ENCODE measurements at regions not wholly inside any gene's neighbourhood (a gene's known extent, or its start where the extent isn't known, plus 50 kb on each side); places are given as distances from the start of the nearest gene placed in this dataset.
A peak's percentile ranks its signal among the peaks of the same experiment; 100 is the strongest.

DNA sequence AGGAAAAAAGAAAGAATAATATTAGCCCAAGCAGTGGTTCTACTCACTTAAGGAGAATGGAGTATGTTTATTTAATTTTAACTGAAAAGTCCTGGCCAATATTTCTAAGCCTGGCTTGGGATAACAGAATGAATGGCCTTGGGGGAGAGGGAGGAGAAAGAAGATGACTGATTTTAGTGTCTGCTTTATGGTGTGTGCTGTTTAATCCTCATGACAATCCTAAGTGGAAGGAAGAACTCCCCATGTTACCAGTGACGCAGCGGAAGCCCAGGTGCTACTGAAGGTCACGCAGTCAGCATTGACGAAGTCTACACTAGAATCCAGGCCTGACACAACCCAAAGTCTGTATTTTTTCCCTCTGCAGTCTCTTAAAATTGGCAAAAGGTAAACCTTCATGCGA lies 50.5 kb downstream of the PALM2AKAP2 start:
- no peak for DNase-seq

DNA sequence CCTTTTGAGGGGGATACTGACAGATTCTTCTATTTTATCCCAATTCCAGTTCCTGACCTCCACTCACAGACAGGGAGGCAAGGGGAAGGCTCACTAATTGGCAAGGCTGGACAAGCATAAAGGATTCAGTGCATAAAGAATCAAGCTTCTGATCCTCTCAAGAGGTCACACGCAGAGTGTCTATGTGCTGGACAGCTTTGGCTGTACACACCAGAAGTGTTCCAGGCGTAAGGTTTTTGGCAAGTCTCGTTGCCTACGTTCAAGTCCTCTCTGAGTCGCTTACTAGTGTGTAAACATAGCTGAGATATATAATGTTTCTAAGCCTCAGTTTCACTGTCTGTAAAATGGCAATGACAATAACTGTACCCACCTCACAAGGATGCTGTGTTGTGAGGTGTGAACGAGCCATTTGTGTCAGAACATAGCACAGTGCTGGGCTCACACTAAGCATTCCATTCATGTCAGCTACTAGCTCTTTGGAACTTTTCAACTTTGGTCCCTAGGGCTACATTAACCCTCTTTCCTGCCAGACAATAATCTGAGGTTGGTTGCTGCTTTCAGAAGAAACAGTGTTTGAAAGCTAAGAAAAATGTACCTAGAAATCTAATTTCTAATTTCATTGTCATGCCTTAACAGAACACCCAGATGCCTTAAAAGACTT lies 52.1 kb downstream of the PALM2AKAP2 start:
- no peak for DNase-seq

DNA sequence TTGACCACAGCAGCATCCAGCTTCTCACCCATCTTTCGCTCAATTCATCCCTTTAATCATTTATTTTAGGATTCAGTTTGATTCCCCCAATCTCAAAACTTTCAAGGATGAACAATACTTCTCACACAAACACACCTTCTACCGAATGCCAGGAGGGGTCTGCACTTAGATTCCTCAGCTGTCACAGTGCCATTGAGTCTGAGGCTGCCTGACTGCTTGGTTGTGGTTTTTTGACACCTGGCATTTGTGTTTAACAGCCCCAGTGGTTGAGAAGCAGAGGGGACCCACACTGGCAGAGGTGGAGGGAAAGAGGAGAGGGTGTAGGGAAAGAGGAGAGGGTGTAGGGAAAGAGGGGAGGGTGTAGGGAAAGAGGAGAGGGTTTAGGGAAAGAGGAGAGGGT lies 54.9 kb downstream of the PALM2AKAP2 start:
- no peak for DNase-seq

DNA sequence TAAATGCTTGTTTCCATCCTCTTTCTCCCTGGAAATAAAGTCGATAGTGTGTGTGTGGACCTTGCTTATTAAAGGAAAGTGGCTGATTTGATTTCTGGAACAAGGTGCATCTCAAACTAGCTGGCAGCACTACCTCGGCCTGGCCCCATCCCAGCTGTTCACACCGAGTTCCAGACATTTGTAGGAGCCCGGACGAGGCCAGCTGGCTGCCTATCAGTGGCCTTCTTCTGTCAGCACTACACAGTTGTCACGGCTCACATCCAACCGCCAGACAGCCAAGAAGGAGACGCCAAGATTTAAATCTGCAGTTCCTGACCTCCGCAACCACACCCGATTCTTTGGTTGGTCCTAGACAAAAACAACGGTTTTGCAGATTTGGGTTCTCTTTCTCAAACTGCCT lies 63.6 kb downstream of the PALM2AKAP2 start:
- DNase-seq, result peak; percentile 44

DNA sequence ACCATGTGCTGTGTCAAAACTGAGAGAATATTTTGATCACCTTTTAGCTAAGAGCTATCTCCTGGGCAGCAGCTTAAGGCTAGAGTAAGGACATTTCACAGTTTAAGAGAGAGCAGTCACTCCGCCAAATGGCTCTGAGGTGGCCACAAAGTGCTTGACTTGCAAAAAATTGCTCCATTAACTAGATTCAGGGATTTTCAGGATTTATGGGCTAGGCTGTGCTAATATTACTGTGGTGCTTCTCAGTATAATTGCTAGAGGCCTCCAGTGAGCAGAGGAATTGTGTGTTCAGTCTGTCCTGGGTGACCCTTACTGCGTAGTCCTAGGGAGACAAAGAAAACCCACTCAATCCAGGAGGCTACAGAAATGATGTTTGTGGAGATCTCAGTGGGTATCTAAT lies 65.2 kb downstream of the PALM2AKAP2 start:
- no peak for DNase-seq

DNA sequence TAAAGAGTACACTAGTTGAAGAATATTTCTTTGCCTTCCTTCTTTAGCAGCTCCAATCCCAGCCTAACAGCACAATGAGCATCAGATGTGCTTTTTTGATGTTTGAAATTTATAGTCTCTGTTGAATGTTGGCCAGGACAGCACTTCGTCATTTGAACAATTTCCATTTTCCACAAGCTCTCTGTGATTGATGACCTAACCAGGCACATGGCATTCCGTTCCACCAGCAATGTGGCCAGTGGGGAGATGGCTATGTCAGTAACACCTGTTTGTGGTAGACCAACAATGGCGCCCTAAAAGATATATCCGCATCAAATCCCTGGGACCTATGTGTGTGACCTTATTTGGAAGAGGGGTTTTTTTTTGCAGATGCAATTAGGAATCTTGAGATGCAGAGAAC lies 66.8 kb downstream of the PALM2AKAP2 start:
- no peak for DNase-seq

DNA sequence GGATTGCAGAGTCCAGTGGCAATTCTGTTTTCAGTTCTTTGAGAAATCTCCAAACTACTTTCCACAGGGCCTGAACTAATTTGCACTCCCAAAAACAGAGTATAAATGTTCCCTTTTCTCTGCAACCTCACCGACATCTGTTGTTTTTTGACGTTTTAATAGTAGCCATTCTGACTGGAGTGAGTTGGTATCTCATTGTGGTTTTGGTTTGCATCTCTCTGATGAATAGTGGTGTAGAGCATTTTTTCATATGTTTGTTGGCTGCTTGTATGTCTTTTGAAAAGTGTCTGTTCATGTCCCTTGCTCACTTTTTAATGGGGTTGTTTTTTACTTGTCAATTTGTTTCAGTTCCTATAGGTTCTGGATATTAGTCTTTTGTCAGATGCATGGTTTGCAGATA lies 72.6 kb downstream of the PALM2AKAP2 start:
- DNase-seq, result no peak

DNA sequence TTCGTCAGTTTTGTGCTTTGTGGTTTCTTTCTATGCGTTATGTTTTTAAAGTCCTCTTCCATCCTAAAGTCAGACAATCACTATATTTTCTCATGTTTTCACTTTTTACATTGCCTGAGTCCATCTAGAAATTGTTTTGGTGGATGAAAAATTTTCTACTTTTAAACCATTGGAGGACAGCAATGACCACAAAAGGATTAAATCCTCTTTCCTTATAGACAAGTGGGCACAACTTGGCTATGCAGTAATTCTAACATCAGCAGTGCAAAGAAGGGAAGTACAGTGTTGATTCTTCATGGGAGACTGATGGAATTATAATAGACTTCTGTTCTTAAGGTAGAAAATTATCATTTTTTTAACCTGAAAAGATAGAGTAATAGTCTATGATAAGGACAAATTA lies 75.5 kb downstream of the PALM2AKAP2 start:
- DNase-seq, result no peak

DNA sequence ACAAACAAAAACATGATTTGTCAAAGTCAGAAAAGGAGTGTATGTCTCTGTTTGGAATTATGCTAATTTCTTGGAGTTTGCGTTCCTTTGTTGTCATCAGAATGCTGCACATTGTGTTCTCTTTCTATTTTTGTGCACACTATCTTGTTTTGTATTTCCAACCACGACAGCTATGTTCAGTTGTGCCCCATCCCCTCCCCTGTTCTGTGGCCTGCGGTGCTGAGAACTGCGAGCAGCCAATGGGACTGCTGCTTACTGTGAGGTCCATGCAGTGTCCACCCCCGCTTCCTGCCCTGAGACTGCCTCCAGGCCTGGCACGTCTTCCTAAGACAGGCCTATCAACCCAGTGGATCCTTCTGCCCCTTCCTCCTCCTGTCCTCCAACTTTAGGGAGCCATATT lies 76.8 kb downstream of the PALM2AKAP2 start:
- DNase-seq, result no peak

DNA sequence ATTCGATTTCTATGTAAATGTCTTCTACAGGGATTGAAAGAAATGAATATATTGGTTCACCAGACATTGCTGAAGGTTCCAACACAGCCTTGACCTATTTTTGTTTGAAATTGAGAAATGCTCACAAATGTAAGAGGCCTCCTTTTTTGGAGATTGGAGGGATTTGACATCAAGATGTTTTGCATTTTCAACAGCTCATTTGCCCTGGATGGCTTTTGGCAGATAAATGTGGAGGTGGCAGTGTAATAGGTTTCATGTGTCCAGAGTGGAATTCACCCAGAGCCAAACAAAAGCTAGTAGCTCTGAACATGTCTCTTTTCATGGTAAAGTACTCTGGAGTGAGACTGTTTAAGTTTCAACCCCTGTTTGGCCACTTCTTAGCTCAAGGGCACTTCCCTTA lies 77.3 kb downstream of the PALM2AKAP2 start:
- no peak for DNase-seq

DNA sequence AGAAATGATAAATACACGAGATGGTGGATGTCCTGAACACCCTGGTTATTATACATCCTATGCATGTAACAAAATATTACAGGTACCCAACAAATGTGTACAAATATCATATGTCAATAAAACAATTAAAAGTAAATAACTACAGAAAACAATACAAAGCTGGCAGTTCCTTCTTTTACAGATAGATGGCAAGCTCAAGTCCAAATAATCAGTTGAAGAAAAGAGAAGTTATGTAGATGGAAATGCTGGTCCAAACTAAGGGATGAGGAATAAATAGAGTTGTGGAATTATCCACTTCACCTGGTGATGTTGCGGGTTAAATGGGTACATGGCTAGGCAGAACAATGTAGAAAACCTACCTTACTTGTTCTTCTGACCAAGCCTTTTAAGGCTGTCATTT lies 79.4 kb downstream of the PALM2AKAP2 start:
- no peak for DNase-seq

DNA sequence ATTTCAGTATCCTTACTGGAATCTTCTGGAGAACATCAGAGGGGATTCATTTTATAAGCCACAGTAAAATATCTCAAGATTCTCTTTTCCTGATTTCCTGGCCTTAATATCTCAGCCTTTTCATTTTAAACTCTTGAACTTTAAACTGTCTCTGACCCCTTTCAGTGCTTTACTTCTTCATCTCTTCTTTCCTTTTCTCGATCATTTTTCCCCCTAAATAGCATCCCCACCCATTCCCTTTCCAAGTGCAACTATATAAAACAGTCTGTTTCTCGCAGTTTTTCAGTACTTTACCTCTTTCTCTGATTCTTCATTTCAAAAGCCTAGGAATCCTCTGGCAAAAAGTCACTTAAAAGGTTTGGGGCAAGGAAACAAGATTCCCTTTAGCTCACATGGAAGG lies 80.5 kb downstream of the PALM2AKAP2 start:
- no peak for DNase-seq

DNA sequence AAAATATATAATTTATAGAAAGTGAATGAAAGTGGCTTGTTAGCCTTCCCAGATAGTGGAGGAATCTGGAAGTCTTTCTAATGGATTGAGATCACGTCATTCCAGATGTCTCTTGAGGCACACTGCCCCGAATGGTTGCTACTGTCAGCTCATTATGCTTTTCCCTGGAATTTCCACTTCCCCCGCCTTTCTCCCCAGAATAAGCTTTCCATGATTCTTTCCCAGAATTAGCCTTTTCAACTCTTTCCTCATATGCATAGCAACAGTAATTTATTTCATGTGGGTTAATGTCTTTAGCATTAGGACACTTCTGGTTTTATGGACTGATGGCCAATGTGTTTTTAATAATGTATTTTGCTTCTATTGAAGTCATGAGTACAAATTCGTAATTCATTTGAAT lies 81.5 kb downstream of the PALM2AKAP2 start:
- DNase-seq, result no peak

DNA sequence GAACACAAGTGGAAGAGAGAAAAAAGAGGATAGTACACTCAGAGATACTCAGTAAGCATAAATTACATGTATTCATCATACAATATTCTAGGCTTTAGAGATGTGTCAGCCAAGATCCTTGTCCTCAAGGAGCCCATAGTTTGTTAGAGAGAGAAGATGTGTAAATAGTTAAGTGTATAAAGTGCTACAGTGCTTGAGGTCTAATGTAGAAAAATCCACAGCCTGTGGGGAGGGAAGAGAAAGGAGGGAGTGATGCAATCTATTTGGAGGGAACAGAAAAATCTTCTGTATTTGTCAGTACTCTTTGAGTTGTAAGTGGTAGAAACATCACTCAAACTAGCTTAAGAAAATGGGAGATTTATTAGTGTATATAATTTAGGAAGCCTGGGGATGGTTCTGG lies 81.9 kb downstream of the PALM2AKAP2 start:
- DNase-seq, result no peak

DNA sequence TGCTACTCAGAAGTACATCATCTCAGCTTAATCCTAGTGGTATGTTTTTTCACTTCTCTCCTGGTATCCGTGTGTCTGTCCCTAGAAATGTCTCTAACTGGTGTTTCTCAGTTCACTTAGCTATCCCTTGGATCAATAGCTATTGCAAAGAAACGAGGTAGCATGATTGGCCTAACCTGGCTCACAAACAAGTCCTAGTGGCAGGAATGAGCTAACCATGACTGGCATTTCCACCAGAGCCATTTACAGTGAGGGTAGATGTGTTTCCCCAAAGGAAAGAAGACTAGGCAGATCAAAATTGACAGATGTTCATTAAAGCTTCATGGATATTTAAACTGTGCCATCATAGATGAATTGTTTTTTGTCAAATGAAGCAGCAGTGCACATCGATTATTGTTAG lies 82.5 kb downstream of the PALM2AKAP2 start:
- no peak for DNase-seq

DNA sequence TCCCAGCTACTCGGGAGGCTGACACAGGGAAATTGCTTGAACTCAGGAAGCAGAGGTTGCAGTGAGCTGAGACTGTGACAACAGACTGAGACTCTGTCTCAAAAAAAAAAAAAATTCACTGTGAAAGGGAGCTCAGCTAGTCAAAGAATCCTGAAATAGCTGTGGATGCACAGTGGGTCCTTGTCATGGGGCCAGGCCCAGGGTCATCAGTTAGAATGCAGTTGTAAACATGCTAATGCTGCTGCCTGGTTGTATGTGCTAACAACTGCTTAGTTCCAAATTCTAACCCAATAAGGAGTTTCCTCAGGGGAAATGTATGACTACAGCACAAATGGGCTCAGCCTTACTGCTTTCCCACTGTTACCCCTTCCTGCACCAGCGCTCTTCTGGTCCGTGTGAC lies 84.0 kb downstream of the PALM2AKAP2 start:
- no peak for DNase-seq

DNA sequence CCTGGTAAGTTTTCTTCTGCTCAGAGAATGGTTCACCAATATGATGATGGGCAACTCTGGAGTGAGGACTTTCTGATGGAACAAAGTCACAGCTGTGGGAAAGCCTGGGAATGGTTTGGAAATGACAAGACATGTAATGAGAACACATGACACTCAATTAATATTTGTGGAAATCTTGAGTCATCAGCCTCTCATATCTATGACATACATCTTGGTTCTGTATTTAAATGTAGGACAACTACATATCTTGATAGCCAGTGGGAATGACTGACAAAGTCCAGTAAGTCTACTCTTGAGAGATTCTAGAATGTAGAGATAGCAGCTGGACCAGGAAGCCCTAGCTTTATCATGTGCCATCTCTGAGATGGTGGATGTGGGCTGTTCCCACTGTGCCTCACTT lies 85.5 kb downstream of the PALM2AKAP2 start:
- DNase-seq, result no peak

DNA sequence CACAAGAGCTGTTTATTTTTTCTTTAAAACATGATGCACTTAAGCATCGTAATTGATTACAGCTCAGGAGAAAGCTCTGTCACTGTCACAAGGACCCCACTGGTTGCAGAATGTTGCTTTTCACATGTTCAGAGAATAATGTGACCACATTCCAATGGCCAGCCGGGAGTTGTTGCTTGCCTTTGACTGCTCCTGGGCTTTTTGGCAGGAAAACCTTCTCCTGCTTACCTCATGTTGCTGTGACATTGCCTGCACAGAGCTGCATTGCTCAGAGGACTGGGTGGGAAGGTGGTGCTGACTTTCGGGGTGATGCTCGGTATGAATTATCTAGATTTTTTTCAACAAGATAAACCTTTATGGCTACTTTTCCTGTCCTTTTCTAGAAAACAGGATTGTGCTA lies 88.2 kb downstream of the PALM2AKAP2 start:
- no peak for DNase-seq

DNA sequence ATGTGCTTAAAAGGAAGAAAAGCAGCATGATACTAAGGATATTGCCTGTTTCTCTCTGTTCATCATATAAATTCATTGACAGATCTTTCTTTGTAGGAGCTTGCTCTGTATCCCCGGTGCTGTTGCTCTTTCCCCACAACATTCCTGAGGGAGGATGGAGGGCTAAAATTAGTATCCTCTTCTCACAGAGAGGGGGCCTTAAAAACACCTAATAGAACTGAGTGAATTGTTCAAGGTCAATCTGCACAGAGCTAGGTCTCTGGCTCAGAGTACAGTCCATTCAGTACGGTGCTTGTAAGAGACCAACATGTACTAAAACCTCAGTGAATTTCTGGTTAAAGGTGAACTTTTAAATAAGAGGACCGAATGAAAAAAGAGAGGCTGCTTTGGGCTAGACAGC lies 88.7 kb downstream of the PALM2AKAP2 start:
- no peak for DNase-seq

DNA sequence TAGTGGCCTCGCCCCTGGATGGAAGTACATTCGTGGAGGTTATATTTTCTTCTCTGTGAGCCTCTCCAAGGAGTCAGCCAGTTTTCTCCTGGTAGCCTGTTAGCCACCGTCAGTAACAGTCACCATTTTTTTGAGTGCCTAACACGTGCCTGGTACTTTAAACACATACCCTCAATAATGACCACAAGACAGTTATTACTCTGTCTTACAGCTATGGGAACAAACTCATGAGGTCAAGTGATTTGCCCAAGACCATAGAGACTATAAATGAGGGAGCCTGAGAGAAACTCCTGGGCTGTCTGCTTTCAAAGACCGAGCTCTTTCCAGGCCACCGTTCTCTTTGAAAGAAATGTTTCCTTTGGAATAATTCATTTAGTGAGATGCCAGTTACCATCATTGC lies 90.4 kb downstream of the PALM2AKAP2 start:
- no peak for DNase-seq

DNA sequence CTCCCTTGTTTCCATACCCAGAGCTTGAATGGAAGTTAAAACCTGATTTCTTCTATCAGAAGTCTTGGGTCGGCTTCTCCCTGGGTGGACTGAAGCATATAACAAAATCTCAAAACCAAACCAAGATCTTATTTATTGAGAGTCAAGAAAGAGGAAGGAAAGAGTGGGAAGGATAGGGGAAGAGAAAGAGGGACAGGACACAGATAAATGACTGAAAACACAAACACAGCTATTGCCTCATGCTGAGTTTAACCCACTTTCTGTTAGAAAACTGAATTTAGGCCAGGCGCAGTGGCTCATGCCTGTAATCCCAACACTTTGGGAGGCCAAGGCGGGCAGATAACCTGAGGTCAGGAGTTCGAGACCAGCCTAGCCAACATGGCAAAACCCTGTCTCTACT lies 92.9 kb downstream of the PALM2AKAP2 start:
- no peak for DNase-seq

DNA sequence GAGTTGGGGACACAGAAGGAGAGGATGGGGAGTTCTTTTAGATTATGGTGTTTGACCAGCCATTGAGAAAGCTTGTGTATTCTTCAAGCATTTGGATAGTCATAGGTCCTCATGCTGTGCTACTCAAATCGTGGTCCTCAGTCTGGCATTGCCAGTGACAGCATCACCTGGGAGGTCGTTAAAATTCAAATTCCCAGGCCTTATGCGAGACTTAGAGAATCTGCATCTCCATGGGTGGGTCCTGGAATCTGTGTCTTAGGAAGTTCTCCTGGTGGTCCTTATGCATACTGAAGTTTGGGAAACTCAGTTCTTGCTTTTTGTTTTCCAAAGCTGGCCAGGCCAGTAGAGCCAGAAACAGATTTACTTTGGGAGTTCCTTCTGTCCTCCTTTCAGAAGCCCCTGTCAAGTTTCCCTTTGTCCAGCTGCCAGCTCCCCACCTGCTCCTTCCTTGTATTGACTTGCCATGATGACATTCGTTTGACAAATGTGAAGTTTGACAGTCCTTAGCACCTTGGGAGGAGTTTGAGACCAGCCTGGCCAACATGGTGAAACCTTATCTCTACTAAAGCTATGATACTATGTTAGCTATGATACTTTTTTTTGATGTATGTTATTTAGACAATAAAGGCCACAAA lies 95.6 kb downstream of the PALM2AKAP2 start:
- DNase-seq, result no peak

DNA sequence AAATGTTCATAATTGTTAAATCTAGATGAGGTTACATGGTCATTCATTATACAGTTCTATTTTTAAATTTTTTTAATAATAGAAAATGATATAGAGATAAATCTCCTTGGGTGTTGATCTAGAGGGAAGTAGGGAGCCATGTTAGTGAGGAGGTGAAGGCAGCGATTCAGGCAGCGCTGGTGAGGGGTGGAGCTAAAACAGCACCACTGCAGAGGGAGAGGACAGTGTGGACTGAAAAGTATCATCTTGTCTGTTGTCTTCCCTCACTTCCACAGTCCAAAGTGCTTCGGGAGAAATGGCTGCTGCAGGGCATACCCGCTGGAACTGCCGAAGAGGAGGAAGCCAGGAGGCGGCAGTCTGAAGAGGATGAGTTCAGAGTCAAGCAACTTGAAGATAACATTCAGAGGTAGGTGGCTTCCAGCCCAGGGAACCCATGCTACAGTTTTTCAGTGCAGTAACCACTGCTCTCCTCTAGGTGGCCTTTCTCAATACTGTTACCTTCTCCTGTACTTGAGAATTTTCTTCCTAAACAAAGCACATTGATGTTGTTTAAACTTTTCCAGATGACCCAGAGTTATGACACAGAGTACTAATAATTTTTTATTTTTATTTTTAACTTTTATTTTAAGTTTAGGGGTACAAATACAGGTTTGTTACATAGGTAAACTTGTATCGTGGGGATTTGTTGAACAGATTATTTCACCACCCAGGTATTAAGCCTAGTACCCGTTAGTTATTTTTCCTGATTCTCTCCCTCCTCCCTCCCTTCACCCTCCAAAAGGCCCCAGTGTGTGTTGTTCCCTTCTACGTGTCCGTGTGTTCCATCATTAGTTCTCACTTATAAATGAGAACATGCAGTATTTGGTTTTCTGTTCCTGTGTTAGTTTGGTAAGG lies 100.5 kb downstream of the PALM2AKAP2 start:
- DNase-seq, result peak; percentile 8

DNA sequence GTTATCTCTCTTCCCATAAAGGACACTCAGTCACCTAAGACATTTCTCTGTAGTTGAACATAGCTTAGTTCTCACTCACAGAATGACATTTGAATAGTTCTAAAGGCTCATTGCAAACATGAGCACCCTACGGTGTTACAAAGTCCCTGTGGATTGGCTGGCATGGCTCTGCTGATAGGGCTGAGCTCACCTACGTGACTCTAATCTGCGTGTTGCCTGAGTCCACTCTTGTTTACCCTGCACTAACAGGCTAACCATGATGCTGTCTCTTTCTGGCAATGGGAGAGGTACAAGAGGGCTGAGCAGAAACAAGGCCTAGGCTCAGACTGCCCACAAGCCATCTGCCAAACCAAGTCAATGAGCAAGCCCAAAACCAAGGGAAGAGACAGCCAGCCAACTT lies 103.6 kb downstream of the PALM2AKAP2 start:
- DNase-seq, result no peak
